ENCODE measurements at regions not wholly inside any gene's neighbourhood (a gene's known extent, or its start where the extent isn't known, plus 50 kb on each side); places are given as distances from the start of the nearest gene placed in this dataset.

- no peaks in the 10 kb centered on the region for H3K4me1 ChIP-seq
- DNase-seq (ENCODE audit: low spot score), result no peak
- no peaks in the 10 kb centered on the region for H3K27me3 Mint-ChIP-seq (ENCODE audit: insufficient read depth, low read depth)
- no peak overlapping the region for H3K9ac ChIP-seq
- H3K79me2 ChIP-seq (ENCODE audit: low read depth), result no peaks in the 10 kb centered on the region
- no peaks in the 10 kb centered on the region for H3K27me3 ChIP-seq
- no peak overlapping the region for H3K4me3 Mint-ChIP-seq
- H3K9me3 Mint-ChIP-seq, result peaks cover 6% of the 10 kb centered on the region
- H3K27ac Mint-ChIP-seq, result no peak overlapping the region
- H2AFZ ChIP-seq (replicated peaks), result no peak overlapping the region
- H3K4me1 Mint-ChIP-seq, result no peaks in the 10 kb centered on the region
- TF ChIP-seq EZH2 (IDR thresholded peaks at IDR 0.05), result no peak
- H4K20me1 ChIP-seq (ENCODE audit: low read depth), result no peaks in the 10 kb centered on the region
- no peaks in the 10 kb centered on the region for H3K36me3 Mint-ChIP-seq
- H3K9me3 ChIP-seq (ENCODE audit: low read depth), result no peaks in the 10 kb centered on the region
- H3K4me2 ChIP-seq, result no peak overlapping the region
- H3F3A ChIP-seq (ENCODE audit: low read depth), result no peaks in the 10 kb centered on the region
- H3K4me3 ChIP-seq, result no peak overlapping the region
- no peaks in the 10 kb centered on the region for H3K36me3 ChIP-seq
- no peak overlapping the region for H3K27ac ChIP-seq
These were observed 226.6 kb upstream of the G2E3 start for GRCh38 chr14:30332374-30332773.

- Histone ChIP-seq H3K4me2 (no peak overlapping the region), H3F3A (ENCODE audit: low read depth) (no peaks in the 10 kb centered on the region), H3K79me2 (ENCODE audit: low read depth) (no peaks in the 10 kb centered on the region), H3K27me3 (no peaks in the 10 kb centered on the region), H3K4me1 (no peaks in the 10 kb centered on the region), H4K20me1 (ENCODE audit: low read depth) (no peaks in the 10 kb centered on the region), H3K9me3 (ENCODE audit: low read depth) (no peaks in the 10 kb centered on the region), H3K36me3 (no peaks in the 10 kb centered on the region), H2AFZ (replicated peaks) (no peak overlapping the region), H3K4me3 (no peak overlapping the region), H3K9ac (no peak overlapping the region), H3K27ac (no peak overlapping the region)
- H3K27ac Mint-ChIP-seq, result no peak overlapping the region
- H3K9me3 Mint-ChIP-seq, result peaks cover 6% of the 10 kb centered on the region
- H3K36me3 Mint-ChIP-seq, result no peaks in the 10 kb centered on the region
- no peaks in the 10 kb centered on the region for H3K27me3 Mint-ChIP-seq (ENCODE audit: insufficient read depth, low read depth)
- TF ChIP-seq EZH2 (IDR thresholded peaks at IDR 0.05) (no peak), CTCF (IDR thresholded peaks at IDR 0.05) (no peak), EZH2phosphoT487 (IDR thresholded peaks at IDR 0.05) (no peak)
- no peaks in the 10 kb centered on the region for H3K4me1 Mint-ChIP-seq
- H3K4me3 Mint-ChIP-seq, result no peak overlapping the region
- DNase-seq (ENCODE audit: low spot score), result no peak
These were observed 225.0 kb upstream of the G2E3 start for GRCh38 chr14:30333934-30334333.

GRCh38 chr14:30337456-30337855 lies 221.5 kb upstream of the G2E3 start:
- Mint-ChIP-seq H3K27ac (no peak overlapping the region), H3K4me3 (no peak overlapping the region), H3K4me1 (no peaks in the 10 kb centered on the region), H3K36me3 (no peaks in the 10 kb centered on the region), H3K27me3 (ENCODE audit: insufficient read depth, low read depth) (no peaks in the 10 kb centered on the region), H3K9me3 (no peaks in the 10 kb centered on the region)
- Histone ChIP-seq H4K20me1 (ENCODE audit: low read depth) (no peaks in the 10 kb centered on the region), H3F3A (ENCODE audit: low read depth) (no peaks in the 10 kb centered on the region), H3K9me3 (ENCODE audit: low read depth) (no peaks in the 10 kb centered on the region), H3K4me1 (no peaks in the 10 kb centered on the region), H3K9ac (no peak overlapping the region), H2AFZ (replicated peaks) (peak overlapping the region; percentile 45), H3K27me3 (no peaks in the 10 kb centered on the region), H3K27ac (no peak overlapping the region), H3K36me3 (no peaks in the 10 kb centered on the region), H3K79me2 (ENCODE audit: low read depth) (no peaks in the 10 kb centered on the region), H3K4me2 (no peak overlapping the region), H3K4me3 (no peak overlapping the region)
- DNase-seq (ENCODE audit: low spot score), result no peak
- TF ChIP-seq EZH2 (IDR thresholded peaks at IDR 0.05) (no peak), CTCF (IDR thresholded peaks at IDR 0.05) (no peak), EZH2phosphoT487 (IDR thresholded peaks at IDR 0.05) (no peak)

- no peak for TF ChIP-seq EZH2 (IDR thresholded peaks at IDR 0.05)
- no peak for TF ChIP-seq EZH2phosphoT487 (IDR thresholded peaks at IDR 0.05)
- TF ChIP-seq CTCF (IDR thresholded peaks at IDR 0.05), result no peak
- peak; percentile 5 for DNase-seq (ENCODE audit: low spot score)
These were observed 219.6 kb upstream of the G2E3 start for GRCh38 chr14:30339311-30339901.

More at GRCh38 chr14:30339311-30339901, 219.6 kb upstream of the G2E3 start:
- H3K36me3 Mint-ChIP-seq, result no peaks in the 10 kb centered on the region
- H3K27me3 Mint-ChIP-seq (ENCODE audit: insufficient read depth, low read depth), result no peaks in the 10 kb centered on the region
- no peaks in the 10 kb centered on the region for H3K79me2 ChIP-seq (ENCODE audit: low read depth)
- H3K36me3 ChIP-seq, result no peaks in the 10 kb centered on the region
- no peaks in the 10 kb centered on the region for H3K4me1 ChIP-seq
- H3K9me3 ChIP-seq (ENCODE audit: low read depth), result no peaks in the 10 kb centered on the region
- no peak overlapping the region for H2AFZ ChIP-seq (replicated peaks)
- no peaks in the 10 kb centered on the region for H3K9me3 Mint-ChIP-seq
- H3K27ac Mint-ChIP-seq, result no peak overlapping the region
- no peak overlapping the region for H3K4me2 ChIP-seq
- no peaks in the 10 kb centered on the region for H3K4me1 Mint-ChIP-seq
- H3K4me3 ChIP-seq, result no peak overlapping the region
- no peak overlapping the region for H3K27ac ChIP-seq
- H4K20me1 ChIP-seq (ENCODE audit: low read depth), result no peaks in the 10 kb centered on the region
- H3K9ac ChIP-seq, result no peak overlapping the region
- no peak overlapping the region for H3K4me3 Mint-ChIP-seq
- no peaks in the 10 kb centered on the region for H3F3A ChIP-seq (ENCODE audit: low read depth)
- no peaks in the 10 kb centered on the region for H3K27me3 ChIP-seq

Measured in neural progenitor cell (in vitro differentiated cells).